HEK293 (cell line): ENCODE measurements at regions not wholly inside any gene's neighbourhood (a gene's known extent, or its start where the extent isn't known, plus 50 kb on each side); places are given as distances from the start of the nearest gene placed in this dataset.

ENCODE experiments used
- CTCF ChIA-PET: fragments of 350-600 bp; formaldehyde crosslinking; extraction: SDS; loops from one replicate; lab custom pipeline; 2021; ENCODE audit warnings: antibody characterized with exemption; lab: Yijun Ruan, JAX
- POLR2A ChIA-PET: fragments of 300-600 bp; formaldehyde crosslinking; extraction: SDS; loops from one replicate; lab custom pipeline; 2020; ENCODE audit warnings: antibody characterized with exemption, inconsistent platforms; lab: Yijun Ruan, JAX
- H3K27ac ChIP-seq: fragments of 200-500 bp; sonication (Bioruptor generic); 2 replicates; pipeline ENCODE4 v1.5.1; 2014; ENCODE audit warnings: low read depth, low read length, control low read depth, inconsistent platforms; ENCODE audit errors: extremely low read depth
- H3K36me3 ChIP-seq, 2 experiments: fragments of 200-500 bp in 1 of 2; sonication (Bioruptor generic) in 1 of 2; 1 replicate in 1 of 2; 2 replicates in 1 of 2; pipeline ENCODE4 v1.5.1; 2014 to 2017; ENCODE audit warnings: inconsistent platforms in 2 of 2, low read length in 2 of 2; ENCODE audit not compliant: control insufficient read depth in 2 of 2, insufficient read depth in 1 of 2
- H3K4me1 ChIP-seq: fragments of 200-500 bp; sonication (Bioruptor generic); 2 replicates; pipeline ENCODE4 v1.5.1; 2014; ENCODE audit warnings: mild to moderate bottlenecking, low read length, inconsistent platforms; ENCODE audit not compliant: control insufficient read depth, insufficient read depth
- H3K4me3 ChIP-seq: 2 replicates; pipeline ENCODE4 v1.5.1; 2011; ENCODE audit warnings: low read depth, mild to moderate bottlenecking, control low read depth, low read length, moderate library complexity
- H3K9me3 ChIP-seq: fragments of 200-500 bp; sonication (Bioruptor generic); 2 replicates; pipeline ENCODE4 v1.5.1; 2014; ENCODE audit warnings: low read depth, low read length, inconsistent platforms; ENCODE audit not compliant: control insufficient read depth, insufficient read depth
- GLIS1 ChIP-seq: fragments of 450-650 bp; formaldehyde crosslinking; IDR thresholded peaks from 2 replicates; pipeline ENCODE4 v1.5.1; 2016; ENCODE audit warnings: missing biosample characterization, missing genetic modification characterization
- HOXD13 ChIP-seq: sonication (generic); formaldehyde crosslinking; IDR thresholded peaks from 2 replicates; pipeline ENCODE4 v1.8.0; 2022; ENCODE audit warnings: missing genetic modification reagents, borderline replicate concordance
- KLF9 ChIP-seq: fragments of 450-650 bp; formaldehyde crosslinking; IDR thresholded peaks from 2 replicates; pipeline ENCODE4 v1.5.1; 2016; ENCODE audit warnings: missing biosample characterization, missing genetic modification characterization, low read depth
- SP3 ChIP-seq: fragments of 450-650 bp; formaldehyde crosslinking; IDR thresholded peaks from 2 replicates; pipeline ENCODE4 v1.5.1; 2016; ENCODE audit warnings: missing biosample characterization, missing genetic modification characterization
- TRIM28 ChIP-seq: IDR thresholded peaks from 2 replicates; pipeline ENCODE4 v1.6.1; 2011; ENCODE audit warnings: low read length, control low read depth, borderline replicate concordance
- ZFP41 ChIP-seq: fragments of 450-650 bp; formaldehyde crosslinking; IDR thresholded peaks from 2 replicates; pipeline ENCODE4 v1.5.1; 2016; ENCODE audit warnings: missing biosample characterization, missing genetic modification characterization, borderline replicate concordance
- ZNF10 ChIP-seq: fragments of 450-650 bp; formaldehyde crosslinking; IDR thresholded peaks from 2 replicates; pipeline ENCODE4 v1.5.1; 2017; ENCODE audit warnings: missing biosample characterization, missing genetic modification characterization
- ZNF146 ChIP-seq: fragments of 450-650 bp; formaldehyde crosslinking; IDR thresholded peaks from 2 replicates; pipeline ENCODE4 v1.5.1; 2016; ENCODE audit warnings: missing biosample characterization, missing genetic modification characterization
- ZNF184 ChIP-seq: fragments of 450-650 bp; IDR thresholded peaks from 2 replicates; pipeline ENCODE4 v1.5.1; 2018; ENCODE audit warnings: missing biosample characterization, mild to moderate bottlenecking, missing genetic modification characterization
- ZNF223 ChIP-seq: fragments of 450-650 bp; formaldehyde crosslinking; IDR thresholded peaks from 2 replicates; pipeline ENCODE4 v1.5.1; 2016; ENCODE audit warnings: missing biosample characterization, missing genetic modification characterization
- ZNF37A ChIP-seq: fragments of 450-650 bp; IDR thresholded peaks from 2 replicates; pipeline ENCODE4 v1.5.1; 2018; ENCODE audit warnings: missing biosample characterization, missing genetic modification characterization
- ZNF404 ChIP-seq: fragments of 450-650 bp; formaldehyde crosslinking; IDR thresholded peaks from 2 replicates; pipeline ENCODE4 v1.5.1; 2017; ENCODE audit warnings: missing biosample characterization, missing genetic modification characterization
- ZNF473 ChIP-seq: fragments of 450-650 bp; formaldehyde crosslinking; IDR thresholded peaks from 2 replicates; pipeline ENCODE4 v1.5.1; 2017; ENCODE audit warnings: missing biosample characterization, missing genetic modification characterization
- ZNF510 ChIP-seq: fragments of 450-650 bp; formaldehyde crosslinking; IDR thresholded peaks from 2 replicates; pipeline ENCODE4 v1.5.1; 2018; ENCODE audit warnings: mild to moderate bottlenecking, missing genetic modification characterization, missing biosample characterization; ENCODE audit not compliant: insufficient replicate concordance
- ZNF561 ChIP-seq: fragments of 450-650 bp; IDR thresholded peaks from 2 replicates; pipeline ENCODE4 v1.5.1; 2018; ENCODE audit warnings: missing biosample characterization, missing genetic modification characterization, borderline replicate concordance
- ZNF621 ChIP-seq: fragments of 450-650 bp; formaldehyde crosslinking; IDR thresholded peaks from 2 replicates; pipeline ENCODE4 v1.5.1; 2017; ENCODE audit warnings: missing biosample characterization, missing genetic modification characterization
- ZNF664 ChIP-seq: fragments of 450-650 bp; formaldehyde crosslinking; IDR thresholded peaks from 2 replicates; pipeline ENCODE4 v1.5.1; 2016; ENCODE audit warnings: missing biosample characterization, missing genetic modification characterization
- ZNF677 ChIP-seq: fragments of 450-650 bp; IDR thresholded peaks from 2 replicates; pipeline ENCODE4 v1.5.0; 2018; ENCODE audit warnings: missing biosample characterization, mild to moderate bottlenecking, missing genetic modification characterization, moderate library complexity
- ZNF747 ChIP-seq: fragments of 450-650 bp; formaldehyde crosslinking; IDR thresholded peaks from 2 replicates; pipeline ENCODE4 v1.5.1; 2016; ENCODE audit warnings: missing biosample characterization, missing genetic modification characterization
- ZNF768 ChIP-seq: fragments of 450-650 bp; formaldehyde crosslinking; IDR thresholded peaks from 2 replicates; pipeline ENCODE4 v1.5.1; 2018; ENCODE audit warnings: missing biosample characterization, mild to moderate bottlenecking, missing genetic modification characterization
- TF ChIP-seq, protein P1 (sequence below): fragments of 450-650 bp; formaldehyde crosslinking; IDR thresholded peaks from 2 replicates; pipeline ENCODE4 v1.5.1; 2016; ENCODE audit warnings: missing biosample characterization, missing genetic modification characterization, borderline replicate concordance
- TF ChIP-seq, protein P2 (sequence below): fragments of 450-650 bp; formaldehyde crosslinking; IDR thresholded peaks from 2 replicates; pipeline ENCODE4 v1.5.1; 2017; ENCODE audit warnings: missing biosample characterization, missing genetic modification characterization
- TF ChIP-seq, protein P3 (sequence below): fragments of 450-650 bp; formaldehyde crosslinking; IDR thresholded peaks from 2 replicates; pipeline ENCODE4 v1.5.1; 2017; ENCODE audit warnings: missing biosample characterization, missing genetic modification characterization

DNA sequence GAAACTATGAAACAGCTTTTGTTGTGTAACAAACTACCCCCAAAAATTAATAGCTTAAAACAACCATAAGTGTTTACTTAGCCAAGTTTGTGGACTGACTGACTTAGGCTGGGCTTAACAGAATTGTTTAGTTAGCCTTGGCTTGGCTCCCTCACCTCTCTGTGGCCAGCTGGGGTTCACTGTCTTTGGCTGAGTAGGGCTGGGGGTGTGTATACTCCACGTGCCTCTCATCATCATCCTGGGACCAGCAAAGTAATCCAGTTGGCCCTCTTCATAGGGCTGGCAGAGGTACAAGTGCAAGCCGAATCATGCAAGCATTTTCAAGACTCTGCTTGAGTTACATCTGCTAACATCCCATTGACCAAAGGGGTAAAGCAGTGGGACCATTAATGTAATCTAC lies 252.3 kb downstream of the BRINP2 start:
- CTCF ChIA-PET: interaction anchor here (0.6 kb wide), 1 partner anchor 89 kb away, joined by 3 read pairs; no protein-coding TSS in a partner anchor
- TF ChIP-seq ZNF404 (tag by site-specific recombination): no peak
- Histone ChIP-seq H3K9me3 (no peaks in the 10 kb centered on the region), H3K4me1 (no peaks in the 10 kb centered on the region), H3K36me3 (no peaks in the 10 kb centered on the region), H3K4me3 (no peak overlapping the region), H3K27ac (no peak overlapping the region)
- POLR2A ChIA-PET: no interaction called here

DNA sequence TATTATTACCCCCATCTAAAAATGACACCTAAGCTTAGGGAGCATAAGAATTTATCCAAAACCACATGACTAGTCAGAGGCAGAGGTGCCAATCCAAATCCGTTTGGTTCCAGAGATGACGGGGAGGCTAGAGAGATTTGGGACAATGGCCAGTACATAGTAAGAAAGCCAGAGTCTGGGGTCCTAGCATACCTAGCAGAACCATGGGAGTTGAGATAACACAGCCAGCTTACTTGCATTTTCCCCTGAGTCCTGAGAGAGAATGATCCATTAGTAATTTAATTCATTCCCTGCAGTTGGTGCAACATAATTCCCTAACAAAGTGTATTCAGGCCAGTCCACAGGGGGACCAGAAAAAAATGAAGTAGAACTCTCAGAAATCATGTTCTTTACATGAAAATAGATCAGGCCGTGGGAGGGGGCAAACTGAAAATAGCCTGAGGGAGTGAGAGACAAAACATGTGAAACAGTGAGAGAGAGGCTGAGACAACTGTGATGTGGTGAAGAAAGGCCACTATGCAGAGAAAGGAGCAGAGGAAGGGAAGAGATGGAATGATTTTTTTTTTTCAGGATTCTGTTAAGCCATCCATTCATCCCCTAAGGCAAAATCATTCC lies 243.3 kb downstream of the BRINP2 start:
- TF ChIP-seq ZNF473 (tag by site-specific recombination) (no peak), ZNF768 (tag by site-specific recombination) (no peak), ZNF747 (tag by site-specific recombination) (no peak), ZNF510 (tag by site-specific recombination) (no peak), GLIS1 (tag by site-specific recombination) (no peak), ZNF146 (no peak), KLF9 (tag by site-specific recombination) (no peak)
- TF ChIP-seq, protein P1, sequence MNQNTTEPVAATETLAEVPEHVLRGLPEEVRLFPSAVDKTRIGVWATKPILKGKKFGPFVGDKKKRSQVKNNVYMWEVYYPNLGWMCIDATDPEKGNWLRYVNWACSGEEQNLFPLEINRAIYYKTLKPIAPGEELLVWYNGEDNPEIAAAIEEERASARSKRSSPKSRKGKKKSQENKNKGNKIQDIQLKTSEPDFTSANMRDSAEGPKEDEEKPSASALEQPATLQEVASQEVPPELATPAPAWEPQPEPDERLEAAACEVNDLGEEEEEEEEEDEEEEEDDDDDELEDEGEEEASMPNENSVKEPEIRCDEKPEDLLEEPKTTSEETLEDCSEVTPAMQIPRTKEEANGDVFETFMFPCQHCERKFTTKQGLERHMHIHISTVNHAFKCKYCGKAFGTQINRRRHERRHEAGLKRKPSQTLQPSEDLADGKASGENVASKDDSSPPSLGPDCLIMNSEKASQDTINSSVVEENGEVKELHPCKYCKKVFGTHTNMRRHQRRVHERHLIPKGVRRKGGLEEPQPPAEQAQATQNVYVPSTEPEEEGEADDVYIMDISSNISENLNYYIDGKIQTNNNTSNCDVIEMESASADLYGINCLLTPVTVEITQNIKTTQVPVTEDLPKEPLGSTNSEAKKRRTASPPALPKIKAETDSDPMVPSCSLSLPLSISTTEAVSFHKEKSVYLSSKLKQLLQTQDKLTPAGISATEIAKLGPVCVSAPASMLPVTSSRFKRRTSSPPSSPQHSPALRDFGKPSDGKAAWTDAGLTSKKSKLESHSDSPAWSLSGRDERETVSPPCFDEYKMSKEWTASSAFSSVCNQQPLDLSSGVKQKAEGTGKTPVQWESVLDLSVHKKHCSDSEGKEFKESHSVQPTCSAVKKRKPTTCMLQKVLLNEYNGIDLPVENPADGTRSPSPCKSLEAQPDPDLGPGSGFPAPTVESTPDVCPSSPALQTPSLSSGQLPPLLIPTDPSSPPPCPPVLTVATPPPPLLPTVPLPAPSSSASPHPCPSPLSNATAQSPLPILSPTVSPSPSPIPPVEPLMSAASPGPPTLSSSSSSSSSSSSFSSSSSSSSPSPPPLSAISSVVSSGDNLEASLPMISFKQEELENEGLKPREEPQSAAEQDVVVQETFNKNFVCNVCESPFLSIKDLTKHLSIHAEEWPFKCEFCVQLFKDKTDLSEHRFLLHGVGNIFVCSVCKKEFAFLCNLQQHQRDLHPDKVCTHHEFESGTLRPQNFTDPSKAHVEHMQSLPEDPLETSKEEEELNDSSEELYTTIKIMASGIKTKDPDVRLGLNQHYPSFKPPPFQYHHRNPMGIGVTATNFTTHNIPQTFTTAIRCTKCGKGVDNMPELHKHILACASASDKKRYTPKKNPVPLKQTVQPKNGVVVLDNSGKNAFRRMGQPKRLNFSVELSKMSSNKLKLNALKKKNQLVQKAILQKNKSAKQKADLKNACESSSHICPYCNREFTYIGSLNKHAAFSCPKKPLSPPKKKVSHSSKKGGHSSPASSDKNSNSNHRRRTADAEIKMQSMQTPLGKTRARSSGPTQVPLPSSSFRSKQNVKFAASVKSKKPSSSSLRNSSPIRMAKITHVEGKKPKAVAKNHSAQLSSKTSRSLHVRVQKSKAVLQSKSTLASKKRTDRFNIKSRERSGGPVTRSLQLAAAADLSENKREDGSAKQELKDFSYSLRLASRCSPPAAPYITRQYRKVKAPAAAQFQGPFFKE (tag by site-specific recombination): no peak
- Histone ChIP-seq H3K36me3 (no peaks in the 10 kb centered on the region), H3K9me3 (no peaks in the 10 kb centered on the region), H3K4me1 (no peaks in the 10 kb centered on the region), H3K27ac (no peak overlapping the region), H3K4me3 (no peak overlapping the region)
- ChIA-PET POLR2A (no interaction called here), CTCF (no interaction called here)

DNA sequence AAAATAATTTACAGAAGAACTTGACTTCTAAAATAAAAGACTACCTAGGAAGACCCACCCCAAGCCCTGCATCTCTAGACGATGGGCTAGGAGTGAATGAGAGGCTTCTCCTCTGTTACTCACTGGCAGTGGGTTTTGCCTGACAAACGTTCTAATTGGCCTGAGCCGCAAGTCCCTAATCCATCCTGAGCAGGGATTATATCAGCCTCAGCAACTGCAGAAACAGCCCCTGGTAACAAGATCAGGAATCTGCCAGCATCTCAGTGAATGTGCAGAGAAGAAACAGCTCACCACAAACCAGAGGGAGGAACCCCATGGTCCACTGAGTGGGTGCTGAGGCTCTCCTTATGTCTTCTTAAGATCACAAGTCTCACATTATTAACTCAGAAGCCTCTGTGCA lies 240.6 kb downstream of the BRINP2 start:
- ChIA-PET CTCF (no interaction called here), POLR2A (no interaction called here)
- no peak overlapping the region for H3K27ac ChIP-seq
- H3K4me1 ChIP-seq: no peaks in the 10 kb centered on the region
- no peak overlapping the region for H3K4me3 ChIP-seq
- no peaks in the 10 kb centered on the region for H3K36me3 ChIP-seq
- no peaks in the 10 kb centered on the region for H3K9me3 ChIP-seq
- no peak for TF ChIP-seq ZFP41 (tag by site-specific recombination)
- TF ChIP-seq ZNF561 (tag by site-specific recombination): no peak
- TF ChIP-seq ZNF184: no peak
- TF ChIP-seq, protein P2, sequence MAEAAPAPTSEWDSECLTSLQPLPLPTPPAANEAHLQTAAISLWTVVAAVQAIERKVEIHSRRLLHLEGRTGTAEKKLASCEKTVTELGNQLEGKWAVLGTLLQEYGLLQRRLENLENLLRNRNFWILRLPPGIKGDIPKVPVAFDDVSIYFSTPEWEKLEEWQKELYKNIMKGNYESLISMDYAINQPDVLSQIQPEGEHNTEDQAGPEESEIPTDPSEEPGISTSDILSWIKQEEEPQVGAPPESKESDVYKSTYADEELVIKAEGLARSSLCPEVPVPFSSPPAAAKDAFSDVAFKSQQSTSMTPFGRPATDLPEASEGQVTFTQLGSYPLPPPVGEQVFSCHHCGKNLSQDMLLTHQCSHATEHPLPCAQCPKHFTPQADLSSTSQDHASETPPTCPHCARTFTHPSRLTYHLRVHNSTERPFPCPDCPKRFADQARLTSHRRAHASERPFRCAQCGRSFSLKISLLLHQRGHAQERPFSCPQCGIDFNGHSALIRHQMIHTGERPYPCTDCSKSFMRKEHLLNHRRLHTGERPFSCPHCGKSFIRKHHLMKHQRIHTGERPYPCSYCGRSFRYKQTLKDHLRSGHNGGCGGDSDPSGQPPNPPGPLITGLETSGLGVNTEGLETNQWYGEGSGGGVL (tag by site-specific recombination): no peak
- TF ChIP-seq, protein P3, sequence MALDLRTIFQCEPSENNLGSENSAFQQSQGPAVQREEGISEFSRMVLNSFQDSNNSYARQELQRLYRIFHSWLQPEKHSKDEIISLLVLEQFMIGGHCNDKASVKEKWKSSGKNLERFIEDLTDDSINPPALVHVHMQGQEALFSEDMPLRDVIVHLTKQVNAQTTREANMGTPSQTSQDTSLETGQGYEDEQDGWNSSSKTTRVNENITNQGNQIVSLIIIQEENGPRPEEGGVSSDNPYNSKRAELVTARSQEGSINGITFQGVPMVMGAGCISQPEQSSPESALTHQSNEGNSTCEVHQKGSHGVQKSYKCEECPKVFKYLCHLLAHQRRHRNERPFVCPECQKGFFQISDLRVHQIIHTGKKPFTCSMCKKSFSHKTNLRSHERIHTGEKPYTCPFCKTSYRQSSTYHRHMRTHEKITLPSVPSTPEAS: no peak
- no peak for TF ChIP-seq ZNF223 (tag by site-specific recombination)
- TF ChIP-seq ZNF664 (tag by site-specific recombination): no peak
- no peak for TF ChIP-seq ZNF677 (tag by site-specific recombination)
- TF ChIP-seq TRIM28: no peak
- TF ChIP-seq SP3 (tag by site-specific recombination): no peak
- no peak for TF ChIP-seq HOXD13
- TF ChIP-seq ZNF37A (tag by site-specific recombination): no peak
- TF ChIP-seq ZNF10: no peak
- TF ChIP-seq ZNF621: no peak
- TF ChIP-seq ZNF768 (tag by site-specific recombination): no peak
